Stomach (tissue), 8 donors: ENCODE measurements at regions not wholly inside any gene's neighbourhood (a gene's known extent, or its start where the extent isn't known, plus 50 kb on each side); places are given as distances from the start of the nearest gene placed in this dataset.

Experiments used
- DNase-seq, 2 donors: peaks; one replicate each; pipeline versions ENCODE4 v3.0.0 to v3.0.0-alpha.2; 2013 to 2019
- H3K27ac ChIP-seq, 5 donors: fragments of 200-600 bp in 4 of 5; sonication (generic) in 4 of 5; one replicate each; pipeline ENCODE4 v1.5.1; 2013 to 2019; ENCODE audit warnings: mild to moderate bottlenecking in 1 of 5, moderate library complexity in 1 of 5
- H3K27me3 ChIP-seq, 3 donors: fragments of 200-600 bp; sonication (generic); one replicate each; pipeline ENCODE4 v1.5.1; 2017 to 2019; ENCODE audit warnings: mixed run types in 1 of 3
- H3K36me3 ChIP-seq, 4 donors: fragments of 200-600 bp; sonication (generic); 1 replicate in 3 of 4; 2 replicates in 1 of 4; pipeline ENCODE4 v1.5.1; 2016 to 2019
- H3K4me1 ChIP-seq, 4 donors: fragments of 200-600 bp; sonication (generic); one replicate each; pipeline ENCODE4 v1.5.1; 2016 to 2019
- H3K4me3 ChIP-seq, 4 donors: fragments of 200-600 bp; sonication (generic) in 3 of 4; one replicate each; pipeline ENCODE4 v1.5.1; 2016 to 2019; ENCODE audit warnings: mild to moderate bottlenecking in 1 of 4
- H3K9me3 ChIP-seq, 4 donors: fragments of 200-600 bp; sonication (generic); one replicate each; pipeline ENCODE4 v1.5.1; 2016 to 2019
- CTCF ChIP-seq, 7 experiments: fragments of 450-650 bp in 4 of 7; fragments of 200-600 bp in 3 of 7; sonication (generic) in 3 of 7; IDR thresholded peaks; one replicate each; pipeline ENCODE4 v1.5.1; 2016 to 2019; ENCODE audit warnings: antibody characterized with exemption in 7 of 7, control low read depth in 2 of 7, mild to moderate bottlenecking in 1 of 7
- EP300 ChIP-seq: sonication (generic); formaldehyde crosslinking; IDR thresholded peaks from one replicate; pipeline ENCODE4 v1.6.1; 2017; ENCODE audit warnings: antibody characterized with exemption
- POLR2A ChIP-seq, 4 donors: fragments of 450-650 bp; IDR thresholded peaks; one replicate each; pipeline ENCODE4 v1.6.1; 2016; ENCODE audit warnings: antibody characterized with exemption in 4 of 4, control low read depth in 2 of 4, mild to moderate bottlenecking in 1 of 4, moderate library complexity in 1 of 4
- POLR2AphosphoS5 ChIP-seq, 3 donors: sonication (generic); formaldehyde crosslinking; IDR thresholded peaks; one replicate each; pipeline ENCODE4 v1.6.1; 2016; ENCODE audit warnings: antibody characterized with exemption in 3 of 3
- WGBS, 5 donors: extraction: QIAGEN DNeasy Blood & Tissue Kit in 3 of 5; methylation state at CpG; one replicate each; pipeline versions ENCODE4 v1.1.5 to v1.1.7; 2013 to 2018; 5-methylcytosine and 5-hydroxymethylcytosine counted together
- intact Hi-C: fragments of 100-400 bp; cut with DNase I; formaldehyde crosslinking; loops from one replicate; pipeline ENCODE4 v1.15.1; 2023; ENCODE audit warnings: low total_unique reads
- donor health status: healthy with polysubstance abuse.
- donor health status: Bipolar disorder and iron deficiency.
- donor health status: healthy.

- no peak overlapping the region for H3K4me3 ChIP-seq
- H3K27ac ChIP-seq, result no peak overlapping the region
- no peaks in the 10 kb centered on the region for H3K36me3 ChIP-seq
- no peaks in the 10 kb centered on the region for H3K27me3 ChIP-seq
- WGBS, 5 donors, result 78 to 91% (median 88%) methylated on average over 3 of the region's 3 CpGs
- intact Hi-C loops, result no loop called here
- TF ChIP-seq POLR2A (IDR thresholded peaks at IDR 0.05) (no peak), EP300 (no peak)
- no peaks in the 10 kb centered on the region for H3K9me3 ChIP-seq
- H3K4me1 ChIP-seq, result no peaks in the 10 kb centered on the region
- DNase-seq, result no peak
Observed at GRCh38 chr7:42744746-42745145, 167.1 kb downstream of the C7orf25 start.

GRCh38 chr7:42743077-42743858 lies 168.6 kb downstream of the C7orf25 start:
- H3K4me3 ChIP-seq, result no peak overlapping the region
- no peak for DNase-seq
- 54 to 78% (median 66%) methylated on average over 2 of the region's 2 CpGs for WGBS, 5 donors
- no peak overlapping the region for H3K27ac ChIP-seq
- H3K36me3 ChIP-seq, result no peaks in the 10 kb centered on the region
- H3K4me1 ChIP-seq, result no peaks in the 10 kb centered on the region
- intact Hi-C loops, result no loop called here
- H3K9me3 ChIP-seq, result no peaks in the 10 kb centered on the region
- no peak for TF ChIP-seq EP300
- no peak for TF ChIP-seq CTCF (IDR thresholded peaks at IDR 0.05)
- no peak for TF ChIP-seq POLR2AphosphoS5 (IDR thresholded peaks at IDR 0.05)
- no peak for TF ChIP-seq POLR2A (IDR thresholded peaks at IDR 0.05)
- H3K27me3 ChIP-seq, result no peaks in the 10 kb centered on the region

- Histone ChIP-seq H3K4me3 (no peak overlapping the region), H3K9me3 (no peaks in the 10 kb centered on the region), H3K4me1 (no peaks in the 10 kb centered on the region), H3K36me3 (no peaks in the 10 kb centered on the region), H3K27me3 (no peaks in the 10 kb centered on the region), H3K27ac (no peak overlapping the region)
- intact Hi-C loops, result no loop called here
- TF ChIP-seq POLR2A (IDR thresholded peaks at IDR 0.05) (no peak), CTCF (IDR thresholded peaks at IDR 0.05) (no peak), POLR2AphosphoS5 (IDR thresholded peaks at IDR 0.05) (no peak), EP300 (no peak)
- DNase-seq, result no peak
- WGBS, 5 donors, result 46 to 74% (median 61%) methylated on average over 3 of the region's 3 CpGs
Observed at GRCh38 chr7:42742318-42742717, 169.6 kb downstream of the C7orf25 start.

- WGBS, 5 donors, result 60 to 67% (median 64%) methylated on average over 3 of the region's 3 CpGs
- TF ChIP-seq EP300, result no peak
- TF ChIP-seq POLR2A (IDR thresholded peaks at IDR 0.05), result no peak
- no peak for TF ChIP-seq CTCF (IDR thresholded peaks at IDR 0.05)
- TF ChIP-seq POLR2AphosphoS5 (IDR thresholded peaks at IDR 0.05), result no peak
- no peaks in the 10 kb centered on the region for H3K27me3 ChIP-seq
- DNase-seq, result no peak
- intact Hi-C loops, result no loop called here
- H3K4me1 ChIP-seq, result no peaks in the 10 kb centered on the region
- no peaks in the 10 kb centered on the region for H3K9me3 ChIP-seq
- H3K36me3 ChIP-seq, result no peaks in the 10 kb centered on the region
- no peak overlapping the region for H3K27ac ChIP-seq
- no peak overlapping the region for H3K4me3 ChIP-seq
Observed at GRCh38 chr7:42740408-42740807, 171.5 kb downstream of the C7orf25 start.

GRCh38 chr7:42739638-42740037 lies 172.2 kb downstream of the C7orf25 start:
- Histone ChIP-seq H3K4me3 (no peak overlapping the region), H3K27ac (no peak overlapping the region), H3K36me3 (no peaks in the 10 kb centered on the region), H3K27me3 (no peaks in the 10 kb centered on the region), H3K9me3 (no peaks in the 10 kb centered on the region), H3K4me1 (no peaks in the 10 kb centered on the region)
- intact Hi-C loops, result no loop called here
- peak in 1 of 2 donors; percentile 72 for DNase-seq
- TF ChIP-seq POLR2AphosphoS5 (IDR thresholded peaks at IDR 0.05) (no peak), CTCF (IDR thresholded peaks at IDR 0.05) (no peak), POLR2A (IDR thresholded peaks at IDR 0.05) (no peak), EP300 (no peak)
- 71 to 86% (median 76%) methylated on average over 8 of the region's 8 CpGs for WGBS, 5 donors
